PFSK-1 (cell line): ENCODE measurements at regions not wholly inside any gene's neighbourhood (a gene's known extent, or its start where the extent isn't known, plus 50 kb on each side); places are given as distances from the start of the nearest gene placed in this dataset.

Experiments used
- FOXP2 ChIP-seq: optimal IDR thresholded peaks from 2 replicates; pipeline ENCODE3; 2011; ENCODE audit warnings: borderline replicate concordance, control low read depth, inconsistent platforms; ENCODE audit not compliant: insufficient read depth; ENCODE audit errors: extremely low read length, extremely low read depth
- POLR2AphosphoS5 ChIP-seq: IDR thresholded peaks from 2 replicates; pipeline ENCODE4 v1.6.1; 2012; ENCODE audit warnings: low read depth, mild to moderate bottlenecking, control low read depth, low read length, moderate library complexity
- SIN3A ChIP-seq: IDR thresholded peaks from 2 replicates; pipeline ENCODE4 v1.6.1; 2012; ENCODE audit warnings: mild to moderate bottlenecking, low read length, moderate library complexity, borderline replicate concordance; ENCODE audit not compliant: insufficient read depth
- TAF1 ChIP-seq: IDR thresholded peaks from 2 replicates; pipeline ENCODE4 v1.6.1; 2012; ENCODE audit warnings: low read length, control low read depth, borderline replicate concordance; ENCODE audit not compliant: insufficient read depth
- TF ChIP-seq, protein P1 (sequence below), 2 experiments: IDR thresholded peaks; 2 replicates each; pipeline versions ENCODE4 v1.6.1 to v1.8.0; 2011 to 2012; ENCODE audit warnings: low read depth in 2 of 2, low read length in 2 of 2, control low read depth in 1 of 2, inconsistent platforms in 1 of 2, mild to moderate bottlenecking in 1 of 2, moderate library complexity in 1 of 2; ENCODE audit not compliant: insufficient read depth in 1 of 2

DNA sequence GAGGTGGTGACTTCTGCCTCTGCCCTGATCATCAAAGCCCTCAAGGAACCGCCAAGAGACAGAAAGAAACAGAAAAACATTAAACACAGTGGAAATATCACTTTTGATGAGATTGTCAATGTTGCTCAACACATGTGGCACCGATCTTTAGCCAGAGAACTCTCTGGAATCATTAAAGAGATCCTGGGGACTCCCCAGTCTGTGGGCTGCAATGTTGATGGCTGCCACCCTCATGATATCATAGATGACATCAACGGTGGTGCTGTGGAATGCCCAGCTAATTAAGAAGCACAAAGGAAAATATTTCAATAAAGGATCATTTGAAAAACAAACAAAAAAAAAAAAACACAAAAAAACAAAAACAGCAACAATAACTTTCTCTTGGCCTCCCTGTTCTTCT is 59.5 kb upstream of the TOMM7 start:
- TF ChIP-seq POLR2AphosphoS5 (no peak), TAF1 (no peak), SIN3A (no peak), FOXP2 (no peak)
- TF ChIP-seq, protein P1, sequence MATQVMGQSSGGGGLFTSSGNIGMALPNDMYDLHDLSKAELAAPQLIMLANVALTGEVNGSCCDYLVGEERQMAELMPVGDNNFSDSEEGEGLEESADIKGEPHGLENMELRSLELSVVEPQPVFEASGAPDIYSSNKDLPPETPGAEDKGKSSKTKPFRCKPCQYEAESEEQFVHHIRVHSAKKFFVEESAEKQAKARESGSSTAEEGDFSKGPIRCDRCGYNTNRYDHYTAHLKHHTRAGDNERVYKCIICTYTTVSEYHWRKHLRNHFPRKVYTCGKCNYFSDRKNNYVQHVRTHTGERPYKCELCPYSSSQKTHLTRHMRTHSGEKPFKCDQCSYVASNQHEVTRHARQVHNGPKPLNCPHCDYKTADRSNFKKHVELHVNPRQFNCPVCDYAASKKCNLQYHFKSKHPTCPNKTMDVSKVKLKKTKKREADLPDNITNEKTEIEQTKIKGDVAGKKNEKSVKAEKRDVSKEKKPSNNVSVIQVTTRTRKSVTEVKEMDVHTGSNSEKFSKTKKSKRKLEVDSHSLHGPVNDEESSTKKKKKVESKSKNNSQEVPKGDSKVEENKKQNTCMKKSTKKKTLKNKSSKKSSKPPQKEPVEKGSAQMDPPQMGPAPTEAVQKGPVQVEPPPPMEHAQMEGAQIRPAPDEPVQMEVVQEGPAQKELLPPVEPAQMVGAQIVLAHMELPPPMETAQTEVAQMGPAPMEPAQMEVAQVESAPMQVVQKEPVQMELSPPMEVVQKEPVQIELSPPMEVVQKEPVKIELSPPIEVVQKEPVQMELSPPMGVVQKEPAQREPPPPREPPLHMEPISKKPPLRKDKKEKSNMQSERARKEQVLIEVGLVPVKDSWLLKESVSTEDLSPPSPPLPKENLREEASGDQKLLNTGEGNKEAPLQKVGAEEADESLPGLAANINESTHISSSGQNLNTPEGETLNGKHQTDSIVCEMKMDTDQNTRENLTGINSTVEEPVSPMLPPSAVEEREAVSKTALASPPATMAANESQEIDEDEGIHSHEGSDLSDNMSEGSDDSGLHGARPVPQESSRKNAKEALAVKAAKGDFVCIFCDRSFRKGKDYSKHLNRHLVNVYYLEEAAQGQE (IDR thresholded peaks at IDR 0.05; ENCODE audit: insufficient read depth in 1 of 2, low read depth in 2 of 2, low read length in 2 of 2) = no peak

DNA sequence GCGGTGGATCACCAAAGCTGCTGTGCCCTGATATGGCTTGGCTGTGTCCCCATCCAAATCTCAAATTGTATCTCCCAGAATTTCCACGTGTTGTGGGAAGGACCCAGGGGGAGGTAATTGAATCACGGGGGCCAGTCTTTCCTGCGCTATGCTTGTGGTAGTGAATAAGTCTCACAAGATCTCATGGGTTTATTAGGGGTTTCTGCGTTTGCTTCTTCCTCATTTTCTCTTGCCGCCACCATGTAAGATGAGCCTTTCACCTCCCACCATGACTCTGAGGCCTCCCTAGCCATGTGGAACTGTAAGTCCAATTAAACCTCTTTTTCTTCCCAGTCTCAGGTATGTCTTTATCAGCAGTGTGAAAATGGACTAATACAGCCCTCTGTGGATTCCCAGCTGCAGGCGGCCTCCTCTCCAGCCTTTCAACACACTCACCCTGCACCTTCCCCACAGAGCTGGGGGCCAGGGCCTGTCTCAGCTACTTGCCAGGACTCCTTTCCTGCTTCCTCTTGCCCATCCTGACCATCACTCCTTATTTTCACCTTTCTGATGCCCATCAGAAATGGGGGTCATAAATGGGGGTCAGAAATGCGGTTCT is 57.2 kb upstream of the TOMM7 start:
- no peak for TF ChIP-seq POLR2AphosphoS5
- TF ChIP-seq, protein P1 (IDR thresholded peaks at IDR 0.05; ENCODE audit: insufficient read depth in 1 of 2, low read depth in 2 of 2, low read length in 2 of 2) = no peak
- TF ChIP-seq SIN3A = no peak
- no peak for TF ChIP-seq FOXP2
- no peak for TF ChIP-seq TAF1

DNA sequence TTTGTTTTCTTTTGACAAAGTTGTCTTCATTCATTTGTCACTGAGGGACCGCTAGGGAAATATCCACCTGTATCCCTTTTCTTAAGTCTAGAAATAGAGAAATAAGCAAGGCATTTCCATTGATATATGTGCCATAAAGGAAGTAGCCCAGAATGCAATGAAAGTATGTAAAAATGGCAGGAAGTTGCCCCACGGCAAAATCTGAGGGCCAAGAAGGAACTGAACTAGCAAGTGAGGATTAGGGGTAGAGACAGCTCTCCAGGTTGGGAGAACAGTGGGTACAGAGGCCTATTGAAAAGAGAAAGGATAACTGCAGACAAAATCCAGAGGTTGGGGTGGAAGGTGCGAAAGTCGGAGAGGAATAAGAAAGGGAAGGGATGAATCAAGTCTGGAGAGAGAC is 56.6 kb upstream of the TOMM7 start:
- TF ChIP-seq TAF1 (no peak), SIN3A (no peak), POLR2AphosphoS5 (no peak), FOXP2 (no peak)
- TF ChIP-seq, protein P1 (IDR thresholded peaks at IDR 0.05; ENCODE audit: insufficient read depth in 1 of 2, low read depth in 2 of 2, low read length in 2 of 2) = no peak

DNA sequence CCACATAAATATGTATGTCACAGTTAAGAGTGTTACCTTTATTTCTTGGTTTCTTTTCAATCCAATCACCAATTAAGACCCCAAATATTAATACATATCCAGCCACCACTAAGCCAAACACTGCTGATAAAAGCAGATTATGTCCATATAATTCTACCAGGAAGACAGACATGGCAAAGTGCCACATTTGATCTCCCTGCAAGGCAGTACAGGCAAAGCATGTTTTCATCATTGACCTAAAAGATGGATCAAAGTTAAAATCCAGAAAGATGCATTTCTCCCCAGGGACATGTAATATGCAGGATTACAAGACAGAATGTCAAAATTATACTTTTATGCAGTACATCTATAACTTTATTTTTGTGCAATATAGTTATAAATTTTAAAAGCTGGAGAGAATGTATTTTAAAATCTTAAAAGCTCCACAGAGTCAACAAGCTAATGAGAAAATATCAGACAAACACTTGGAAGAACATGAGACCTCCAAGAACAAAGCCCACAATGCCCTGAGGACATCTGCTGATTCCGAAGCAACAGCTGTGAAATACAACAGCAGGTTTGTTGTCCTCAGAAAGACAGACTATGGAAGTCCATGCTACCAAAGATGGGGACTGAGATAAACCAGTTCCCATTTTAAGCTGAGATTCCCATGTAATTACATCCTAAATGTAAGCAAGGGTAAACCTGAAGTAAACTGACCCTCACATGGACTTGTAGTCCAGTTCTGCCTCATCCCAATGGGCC is 54.5 kb upstream of the TOMM7 start:
- TF ChIP-seq POLR2AphosphoS5 (no peak), TAF1 (no peak), SIN3A (no peak), FOXP2 (no peak)
- TF ChIP-seq, protein P1 (IDR thresholded peaks at IDR 0.05; ENCODE audit: insufficient read depth in 1 of 2, low read depth in 2 of 2, low read length in 2 of 2) = no peak
